ENCODE measurements at regions not wholly inside any gene's neighbourhood (a gene's known extent, or its start where the extent isn't known, plus 50 kb on each side); places are given as distances from the start of the nearest gene placed in this dataset.

- peak overlapping the region in 1 of 3 experiments; percentile 31 for H3K4me3 ChIP-seq (ENCODE audit: control insufficient read depth in 2 of 3, extremely low read depth in 1 of 3, insufficient read depth in 2 of 3, low read depth in 1 of 3, low read length in 3 of 3)
- peak overlapping the region; percentile 55 for H3K4me2 ChIP-seq (ENCODE audit: control insufficient read depth, extremely low read depth, insufficient read depth, low read depth, low read length)
- H3K36me3 ChIP-seq (ENCODE audit: control insufficient read depth in 2 of 2, extremely low read depth in 1 of 2, insufficient read depth in 2 of 2, low read length in 2 of 2), result no peaks in the 10 kb centered on the region
- H3K4me1 ChIP-seq (ENCODE audit: control insufficient read depth, extremely low read depth, insufficient read depth, low read length), result peaks cover 43% of the 10 kb centered on the region
- dilution Hi-C loops (cut with MboI; ENCODE audit: extremely low pct_ligation_motif_present, low sequenced_read_pairs), result no loop called here
- H3K27ac ChIP-seq (ENCODE audit: control insufficient read depth, insufficient read depth, low read length), result peak overlapping the region; percentile 74
- DNase-seq (ENCODE audit: low read depth, low spot score) (peak; percentile 32), FAIRE-seq (no peak)
- no peaks in the 10 kb centered on the region for H4K20me1 ChIP-seq (ENCODE audit: control insufficient read depth, extremely low read depth, insufficient read depth, low read length)
- H3K79me2 ChIP-seq (ENCODE audit: control insufficient read depth, insufficient read depth, low read length), result no peaks in the 10 kb centered on the region
- peak overlapping the region; percentile 70 for H3K9ac ChIP-seq (ENCODE audit: control insufficient read depth, extremely low read depth, insufficient read depth, low read length)
- no peaks in the 10 kb centered on the region for H3K9me3 ChIP-seq (ENCODE audit: control insufficient read depth, low read depth, low read length)
- H2AFZ ChIP-seq (ENCODE audit: control insufficient read depth, low read length), result peak overlapping the region; percentile 2
- TF ChIP-seq EZH2 (IDR thresholded peaks at IDR 0.05; ENCODE audit: low read length) (no peak), CTCF (optimal IDR thresholded peaks at IDR 0.05 in 1 of 3, IDR thresholded peaks at IDR 0.05 in 1 of 3, conservative IDR thresholded peaks at IDR 0.05 in 1 of 3; ENCODE audit: extremely low read depth in 1 of 3, insufficient read depth in 2 of 3, low read length in 3 of 3) (peak in 2 of 3 experiments; percentile 35 to 40)
- H3K9me1 ChIP-seq (ENCODE audit: control insufficient read depth, extremely low read depth, insufficient read depth, low read length), result no peaks in the 10 kb centered on the region
- no peaks in the 10 kb centered on the region for H3K27me3 ChIP-seq (ENCODE audit: control insufficient read depth, extremely low read depth, insufficient read depth, low read length)
These were observed 79.7 kb downstream of the FOXL3 start for GRCh38 chr7:369476-370258.

GRCh38 chr7:370259-370625, 80.3 kb downstream of the FOXL3 start:
- dilution Hi-C loops (cut with MboI; ENCODE audit: extremely low pct_ligation_motif_present, low sequenced_read_pairs), result no loop called here
- TF ChIP-seq CTCF (optimal IDR thresholded peaks at IDR 0.05 in 1 of 3, IDR thresholded peaks at IDR 0.05 in 1 of 3, conservative IDR thresholded peaks at IDR 0.05 in 1 of 3; ENCODE audit: extremely low read depth in 1 of 3, insufficient read depth in 2 of 3, low read length in 3 of 3), result peak in 1 of 3 experiments; percentile 6
- no peak for TF ChIP-seq EZH2 (IDR thresholded peaks at IDR 0.05; ENCODE audit: low read length)
- no peak overlapping the region for H3K9ac ChIP-seq (ENCODE audit: control insufficient read depth, extremely low read depth, insufficient read depth, low read length)
- peak overlapping the region; percentile 74 for H3K27ac ChIP-seq (ENCODE audit: control insufficient read depth, insufficient read depth, low read length)
- FAIRE-seq (no peak), DNase-seq (ENCODE audit: low read depth, low spot score) (no peak)
- no peaks in the 10 kb centered on the region for H3K79me2 ChIP-seq (ENCODE audit: control insufficient read depth, insufficient read depth, low read length)
- H2AFZ ChIP-seq (ENCODE audit: control insufficient read depth, low read length), result no peak overlapping the region
- H3K9me3 ChIP-seq (ENCODE audit: control insufficient read depth, low read depth, low read length), result no peaks in the 10 kb centered on the region
- H3K4me2 ChIP-seq (ENCODE audit: control insufficient read depth, extremely low read depth, insufficient read depth, low read depth, low read length), result no peak overlapping the region
- no peaks in the 10 kb centered on the region for H3K27me3 ChIP-seq (ENCODE audit: control insufficient read depth, extremely low read depth, insufficient read depth, low read length)
- no peaks in the 10 kb centered on the region for H3K36me3 ChIP-seq (ENCODE audit: control insufficient read depth in 2 of 2, extremely low read depth in 1 of 2, insufficient read depth in 2 of 2, low read length in 2 of 2)
- no peaks in the 10 kb centered on the region for H4K20me1 ChIP-seq (ENCODE audit: control insufficient read depth, extremely low read depth, insufficient read depth, low read length)
- no peaks in the 10 kb centered on the region for H3K9me1 ChIP-seq (ENCODE audit: control insufficient read depth, extremely low read depth, insufficient read depth, low read length)
- H3K4me1 ChIP-seq (ENCODE audit: control insufficient read depth, extremely low read depth, insufficient read depth, low read length), result peaks cover 43% of the 10 kb centered on the region
- no peak overlapping the region for H3K4me3 ChIP-seq (ENCODE audit: control insufficient read depth in 2 of 3, extremely low read depth in 1 of 3, insufficient read depth in 2 of 3, low read depth in 1 of 3, low read length in 3 of 3)

All from keratinocyte (primary cell).